Activated T-cell treated with anti-CD3 and anti-CD28 coated beads, Interleukin-2, amount 50 U/mL, for 72 hours (primary cell): ENCODE measurements at regions not wholly inside any gene's neighbourhood (a gene's known extent, or its start where the extent isn't known, plus 50 kb on each side); places are given as distances from the start of the nearest gene placed in this dataset.

Source experiments
- ATAC-seq, 2 donors: fragments of 150-1000 bp; cut with Tn5 transposase; replicated peaks in 1 of 2; 2 replicates each; pipeline ENCODE4 v1.10.0; 2021; ENCODE audit warnings: moderate library complexity in 2 of 2, mild to moderate bottlenecking in 1 of 2
- DNase-seq, 2 donors: peaks; one replicate each; pipeline ENCODE4 v3.0.0; 2021 to 2022; ENCODE audit warnings: mixed read lengths in 1 of 2
- H3K27ac Mint-ChIP-seq: one replicate; pipeline ENCODE4 v1.8.0; 2022; ENCODE audit warnings: mild to moderate bottlenecking, moderate library complexity, mixed read lengths
- H3K27me3 Mint-ChIP-seq: one replicate; pipeline ENCODE4 v1.8.0; 2022; ENCODE audit warnings: low read depth, mixed read lengths
- H3K36me3 Mint-ChIP-seq, 2 donors: one replicate each; pipeline ENCODE4 v1.8.0; 2022; ENCODE audit warnings: mixed read lengths in 2 of 2, mild to moderate bottlenecking in 1 of 2; ENCODE audit not compliant: insufficient read depth in 2 of 2
- H3K4me1 Mint-ChIP-seq: one replicate; pipeline ENCODE4 v1.8.0; 2022; ENCODE audit warnings: low read depth, mixed read lengths
- H3K4me3 Mint-ChIP-seq, 2 donors: one replicate each; pipeline ENCODE4 v1.8.0; 2022; ENCODE audit warnings: mild to moderate bottlenecking in 2 of 2, mixed read lengths in 2 of 2, moderate library complexity in 2 of 2
- H3K9me3 Mint-ChIP-seq, 2 donors: one replicate each; pipeline ENCODE4 v1.8.0; 2022; ENCODE audit warnings: mixed read lengths in 2 of 2

GRCh38 chr16:79510879-79511278, 89.7 kb downstream of the MAF start:
- H3K4me3 Mint-ChIP-seq: no peak overlapping the region
- no peaks in the 10 kb centered on the region for H3K9me3 Mint-ChIP-seq
- H3K27ac Mint-ChIP-seq: no peak overlapping the region
- H3K27me3 Mint-ChIP-seq: peaks cover 7% of the 10 kb centered on the region
- no peak for ATAC-seq
- no peaks in the 10 kb centered on the region for H3K4me1 Mint-ChIP-seq
- DNase-seq: no peak
- H3K36me3 Mint-ChIP-seq: no peaks in the 10 kb centered on the region

- ATAC-seq: no peak
- no peak for DNase-seq
- H3K9me3 Mint-ChIP-seq: no peaks in the 10 kb centered on the region
- no peaks in the 10 kb centered on the region for H3K36me3 Mint-ChIP-seq
- peaks cover 7% of the 10 kb centered on the region for H3K27me3 Mint-ChIP-seq
- H3K4me3 Mint-ChIP-seq: no peak overlapping the region
- H3K4me1 Mint-ChIP-seq: no peaks in the 10 kb centered on the region
- no peak overlapping the region for H3K27ac Mint-ChIP-seq
Observed at GRCh38 chr16:79509906-79510305, 90.6 kb downstream of the MAF start.

GRCh38 chr16:79509211-79509631, 91.3 kb downstream of the MAF start:
- peaks cover 12% of the 10 kb centered on the region for H3K27me3 Mint-ChIP-seq
- ATAC-seq: no peak
- H3K9me3 Mint-ChIP-seq: no peaks in the 10 kb centered on the region
- no peaks in the 10 kb centered on the region for H3K36me3 Mint-ChIP-seq
- H3K27ac Mint-ChIP-seq: no peak overlapping the region
- no peak for DNase-seq
- no peaks in the 10 kb centered on the region for H3K4me1 Mint-ChIP-seq
- H3K4me3 Mint-ChIP-seq: no peak overlapping the region

GRCh38 chr16:79508294-79508693, 92.2 kb downstream of the MAF start:
- peaks cover 8% of the 10 kb centered on the region for H3K27me3 Mint-ChIP-seq
- no peaks in the 10 kb centered on the region for H3K36me3 Mint-ChIP-seq
- H3K4me3 Mint-ChIP-seq: no peak overlapping the region
- H3K27ac Mint-ChIP-seq: no peak overlapping the region
- DNase-seq (no peak), ATAC-seq (no peak)
- no peaks in the 10 kb centered on the region for H3K4me1 Mint-ChIP-seq
- H3K9me3 Mint-ChIP-seq: no peaks in the 10 kb centered on the region

- Mint-ChIP-seq H3K4me3 (no peak overlapping the region), H3K27me3 (peaks cover 8% of the 10 kb centered on the region), H3K36me3 (no peaks in the 10 kb centered on the region), H3K27ac (no peak overlapping the region), H3K9me3 (no peaks in the 10 kb centered on the region), H3K4me1 (no peaks in the 10 kb centered on the region)
- ATAC-seq (no peak), DNase-seq (no peak)
Observed at GRCh38 chr16:79505344-79505743, 95.2 kb downstream of the MAF start.

- Mint-ChIP-seq H3K36me3 (no peaks in the 10 kb centered on the region), H3K9me3 (no peaks in the 10 kb centered on the region), H3K27me3 (peaks cover 8% of the 10 kb centered on the region), H3K4me3 (no peak overlapping the region), H3K27ac (no peak overlapping the region), H3K4me1 (no peaks in the 10 kb centered on the region)
- no peak for DNase-seq
- no peak for ATAC-seq
Observed at GRCh38 chr16:79503511-79503910, 97.0 kb downstream of the MAF start.

GRCh38 chr16:79501446-79501845, 99.1 kb downstream of the MAF start:
- Mint-ChIP-seq H3K27me3 (peaks cover 8% of the 10 kb centered on the region), H3K4me3 (no peak overlapping the region), H3K27ac (no peak overlapping the region), H3K36me3 (no peaks in the 10 kb centered on the region), H3K9me3 (no peaks in the 10 kb centered on the region), H3K4me1 (no peaks in the 10 kb centered on the region)
- DNase-seq: no peak
- no peak for ATAC-seq

- no peaks in the 10 kb centered on the region for H3K4me1 Mint-ChIP-seq
- no peak for DNase-seq
- no peak overlapping the region for H3K27ac Mint-ChIP-seq
- peaks cover 0 to under 1% of the 10 kb centered on the region in 2 donors for H3K9me3 Mint-ChIP-seq
- H3K4me3 Mint-ChIP-seq: no peak overlapping the region
- H3K36me3 Mint-ChIP-seq: no peaks in the 10 kb centered on the region
- H3K27me3 Mint-ChIP-seq: peaks cover 8% of the 10 kb centered on the region
- no peak for ATAC-seq
Observed at GRCh38 chr16:79500866-79501265, 99.7 kb downstream of the MAF start.

GRCh38 chr16:79500286-79500685, 100.3 kb downstream of the MAF start:
- Mint-ChIP-seq H3K4me1 (no peaks in the 10 kb centered on the region), H3K4me3 (no peak overlapping the region), H3K36me3 (no peaks in the 10 kb centered on the region), H3K27ac (no peak overlapping the region), H3K9me3 (peaks cover 0 to 1% of the 10 kb centered on the region in 2 donors), H3K27me3 (peaks cover 8% of the 10 kb centered on the region)
- no peak for DNase-seq
- ATAC-seq: no peak

GRCh38 chr16:79498928-79499327, 101.6 kb downstream of the MAF start:
- no peaks in the 10 kb centered on the region for H3K27me3 Mint-ChIP-seq
- no peaks in the 10 kb centered on the region for H3K4me1 Mint-ChIP-seq

GRCh38 chr16:79497606-79498350, 102.8 kb downstream of the MAF start:
- DNase-seq (no peak), ATAC-seq (peak in 1 of 2 donors; percentile 32)
- no peak overlapping the region for H3K27ac Mint-ChIP-seq
- no peak overlapping the region for H3K4me3 Mint-ChIP-seq
- peaks cover 0 to 1% of the 10 kb centered on the region in 2 donors for H3K9me3 Mint-ChIP-seq
- no peaks in the 10 kb centered on the region for H3K27me3 Mint-ChIP-seq
- no peaks in the 10 kb centered on the region for H3K36me3 Mint-ChIP-seq
- H3K4me1 Mint-ChIP-seq: no peaks in the 10 kb centered on the region

More at GRCh38 chr16:79498928-79499327, 101.6 kb downstream of the MAF start:
- Mint-ChIP-seq H3K36me3 (no peaks in the 10 kb centered on the region), H3K4me3 (no peak overlapping the region), H3K27ac (no peak overlapping the region), H3K9me3 (peaks cover 0 to 1% of the 10 kb centered on the region in 2 donors)
- ATAC-seq (no peak), DNase-seq (no peak)

GRCh38 chr16:79493911-79494310, 106.6 kb downstream of the MAF start:
- DNase-seq: no peak
- no peaks in the 10 kb centered on the region for H3K4me1 Mint-ChIP-seq
- no peaks in the 10 kb centered on the region for H3K36me3 Mint-ChIP-seq
- ATAC-seq: no peak
- no peak overlapping the region for H3K27ac Mint-ChIP-seq
- peaks cover 1 to 2% of the 10 kb centered on the region in 2 donors for H3K9me3 Mint-ChIP-seq
- peaks cover 19% of the 10 kb centered on the region for H3K27me3 Mint-ChIP-seq
- no peak overlapping the region for H3K4me3 Mint-ChIP-seq

- no peak overlapping the region for H3K27ac Mint-ChIP-seq
- H3K4me1 Mint-ChIP-seq: no peaks in the 10 kb centered on the region
- DNase-seq (no peak), ATAC-seq (no peak)
- peaks cover 22% of the 10 kb centered on the region for H3K27me3 Mint-ChIP-seq
- H3K4me3 Mint-ChIP-seq: no peak overlapping the region
- no peaks in the 10 kb centered on the region for H3K36me3 Mint-ChIP-seq
- peaks cover 1 to 2% of the 10 kb centered on the region in 2 donors for H3K9me3 Mint-ChIP-seq
Observed at GRCh38 chr16:79492036-79492435, 108.5 kb downstream of the MAF start.

GRCh38 chr16:79485020-79485419, 115.5 kb downstream of the MAF start:
- Mint-ChIP-seq H3K27ac (no peak overlapping the region), H3K27me3 (peaks cover 34% of the 10 kb centered on the region), H3K4me3 (no peak overlapping the region), H3K9me3 (peaks cover 0 to 5% of the 10 kb centered on the region in 2 donors), H3K36me3 (no peaks in the 10 kb centered on the region), H3K4me1 (no peaks in the 10 kb centered on the region)
- ATAC-seq: no peak
- DNase-seq: no peak
